GM18873 (cell line): ENCODE measurements at regions not wholly inside any gene's neighbourhood (a gene's known extent, or its start where the extent isn't known, plus 50 kb on each side); places are given as distances from the start of the nearest gene placed in this dataset.
A peak's percentile ranks its signal among the peaks of the same experiment; 100 is the strongest.

ENCODE experiments used
- ATAC-seq: cut with Tn5 transposase; IDR thresholded peaks from one replicate; pipeline ENCODE4 v1.9.1; 2021; ENCODE audit warnings: mild to moderate bottlenecking, moderate library complexity, moderate number of reproducible peaks; ENCODE audit not compliant: unreplicated experiment, low FRiP score

GRCh38 chr3:117563063-117563462 is 853.5 kb downstream of the TUSC7 start:
- ATAC-seq: no peak

- ATAC-seq: no peak
These were observed 856.2 kb downstream of the TUSC7 start for GRCh38 chr3:117565777-117566176.

- ATAC-seq: no peak
These were observed 857.3 kb downstream of the TUSC7 start for GRCh38 chr3:117566926-117567325.

GRCh38 chr3:117567382-117567781 is 857.8 kb downstream of the TUSC7 start:
- ATAC-seq: no peak

GRCh38 chr3:117567906-117568305 is 858.3 kb downstream of the TUSC7 start:
- no peak for ATAC-seq

- ATAC-seq: no peak
These were observed 863.2 kb downstream of the TUSC7 start for GRCh38 chr3:117572786-117573185.

GRCh38 chr3:117580806-117581205 is 871.2 kb downstream of the TUSC7 start:
- ATAC-seq: no peak

- no peak for ATAC-seq
These were observed 876.6 kb downstream of the TUSC7 start for GRCh38 chr3:117586161-117586560.

GRCh38 chr3:117587416-117587815 is 877.8 kb downstream of the TUSC7 start:
- ATAC-seq: no peak

- ATAC-seq: no peak
These were observed 879.9 kb downstream of the TUSC7 start for GRCh38 chr3:117589454-117589853.

- no peak for ATAC-seq
These were observed 886.0 kb downstream of the TUSC7 start for GRCh38 chr3:117595615-117596014.

GRCh38 chr3:117596503-117596902 is 886.9 kb downstream of the TUSC7 start:
- no peak for ATAC-seq

GRCh38 chr3:117597865-117598264 is 888.3 kb downstream of the TUSC7 start:
- no peak for ATAC-seq

- ATAC-seq: peak; percentile 59
These were observed 890.5 kb downstream of the TUSC7 start for GRCh38 chr3:117600112-117600511.

- no peak for ATAC-seq
These were observed 891.1 kb downstream of the TUSC7 start for GRCh38 chr3:117600666-117601065.

GRCh38 chr3:117602058-117602644 is 892.6 kb downstream of the TUSC7 start:
- ATAC-seq: no peak

- peak; percentile 46 for ATAC-seq
These were observed 893.5 kb downstream of the TUSC7 start for GRCh38 chr3:117603097-117603496.

- no peak for ATAC-seq
These were observed 897.3 kb downstream of the TUSC7 start for GRCh38 chr3:117606866-117607265.

- no peak for ATAC-seq
These were observed 899.8 kb downstream of the TUSC7 start for GRCh38 chr3:117609330-117609729.

- no peak for ATAC-seq
These were observed 900.6 kb downstream of the TUSC7 start for GRCh38 chr3:117610156-117610555.

- no peak for ATAC-seq
These were observed 901.6 kb downstream of the TUSC7 start for GRCh38 chr3:117611211-117611610.

GRCh38 chr3:117616227-117616626 is 906.6 kb downstream of the TUSC7 start:
- no peak for ATAC-seq

GRCh38 chr3:117617906-117618305 is 908.3 kb downstream of the TUSC7 start:
- no peak for ATAC-seq
